HUES64 (cell line): ENCODE measurements at regions not wholly inside any gene's neighbourhood (a gene's known extent, or its start where the extent isn't known, plus 50 kb on each side); places are given as distances from the start of the nearest gene placed in this dataset.

ENCODE experiments used
- H3K27ac ChIP-seq: 2 replicates; pipeline ENCODE4 v1.7.0; 2013; ENCODE audit warnings: low read depth, low read length, inconsistent platforms
- H3K27me3 ChIP-seq: 2 replicates; pipeline ENCODE4 v1.6.1; 2013; ENCODE audit warnings: mild to moderate bottlenecking, low read length; ENCODE audit not compliant: insufficient read depth
- H3K36me3 ChIP-seq: 2 replicates; pipeline ENCODE4 v1.6.1; 2013; ENCODE audit warnings: mild to moderate bottlenecking, low read length; ENCODE audit not compliant: insufficient read depth
- H3K4me1 ChIP-seq: 2 replicates; pipeline ENCODE4 v1.6.1; 2013; ENCODE audit warnings: mild to moderate bottlenecking, low read length, moderate library complexity; ENCODE audit not compliant: insufficient read depth
- H3K4me3 ChIP-seq: 2 replicates; pipeline ENCODE4 v1.5.1; 2013; ENCODE audit warnings: mild to moderate bottlenecking, low read length, moderate library complexity
- H3K9ac ChIP-seq: 2 replicates; pipeline ENCODE4 v1.6.1; 2013; ENCODE audit warnings: mild to moderate bottlenecking, low read depth, low read length
- H3K9me3 ChIP-seq: 2 replicates; pipeline ENCODE4 v1.6.1; 2013; ENCODE audit warnings: low read depth, low read length; ENCODE audit not compliant: insufficient read depth
- WGBS: fragments of 150-250, 120-280 bp; methylation state at CpG from one replicate; pipeline ENCODE4 v1.1.7; 2013; ENCODE audit warnings: missing lambda C conversion rate; 5-methylcytosine and 5-hydroxymethylcytosine counted together

DNA sequence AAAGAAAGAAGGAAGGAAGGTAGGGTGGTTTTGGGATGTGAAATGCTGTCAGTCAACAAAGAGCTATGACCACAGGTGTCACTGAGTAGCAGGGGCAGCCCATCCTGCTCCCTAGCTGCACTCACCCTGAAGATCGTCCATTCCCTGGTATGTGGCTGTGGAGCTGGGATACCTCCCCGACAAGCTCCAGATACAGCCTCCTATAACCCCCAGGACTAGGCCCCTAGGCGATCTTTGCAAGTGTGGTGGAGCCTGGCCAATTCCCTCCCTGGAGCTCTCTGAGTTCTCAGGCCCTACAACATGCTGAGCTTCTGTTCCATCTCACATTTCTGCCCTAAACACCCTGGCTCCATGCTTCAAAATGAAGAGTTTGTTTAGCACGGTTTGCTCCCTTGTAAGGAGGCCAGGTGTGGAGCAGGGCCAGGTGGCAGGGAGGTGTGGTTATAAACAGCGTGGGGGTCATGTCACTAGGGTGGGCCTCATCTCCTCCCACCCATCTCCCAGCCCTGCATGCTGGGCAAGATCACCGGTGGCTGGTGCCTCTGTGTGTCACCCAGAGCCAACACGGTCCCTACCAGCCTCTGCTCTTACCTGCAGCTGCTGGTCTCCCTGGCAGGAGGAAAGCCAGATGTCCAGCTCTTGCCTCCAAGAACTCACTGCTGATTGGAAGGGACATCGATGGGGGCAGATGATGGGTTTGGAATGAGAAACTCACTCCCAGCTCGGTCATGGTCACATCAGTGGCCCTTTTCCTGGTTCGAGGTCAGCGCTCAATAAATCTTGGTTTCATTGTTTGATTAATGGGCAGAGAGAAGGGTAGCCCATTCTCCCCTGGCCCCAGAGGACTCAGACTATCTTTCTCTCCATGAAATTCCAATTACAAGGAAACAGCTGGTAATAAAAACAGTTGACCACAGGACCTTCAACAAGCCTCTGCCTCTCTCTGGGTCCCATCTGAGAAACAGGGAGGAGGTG is 511.0 kb upstream of the CDH5 start:
- H3K27me3 ChIP-seq, result no peaks in the 10 kb centered on the region
- H3K4me3 ChIP-seq, result no peak overlapping the region
- no peak overlapping the region for H3K27ac ChIP-seq
- H3K9me3 ChIP-seq, result no peaks in the 10 kb centered on the region
- WGBS, result 94% methylated on average over 11 of the region's 11 CpGs
- no peaks in the 10 kb centered on the region for H3K36me3 ChIP-seq
- peaks cover 2% of the 10 kb centered on the region; the same call in 1 of the 2 replicates for H3K4me1 ChIP-seq
- H3K9ac ChIP-seq, result no peak overlapping the region

DNA sequence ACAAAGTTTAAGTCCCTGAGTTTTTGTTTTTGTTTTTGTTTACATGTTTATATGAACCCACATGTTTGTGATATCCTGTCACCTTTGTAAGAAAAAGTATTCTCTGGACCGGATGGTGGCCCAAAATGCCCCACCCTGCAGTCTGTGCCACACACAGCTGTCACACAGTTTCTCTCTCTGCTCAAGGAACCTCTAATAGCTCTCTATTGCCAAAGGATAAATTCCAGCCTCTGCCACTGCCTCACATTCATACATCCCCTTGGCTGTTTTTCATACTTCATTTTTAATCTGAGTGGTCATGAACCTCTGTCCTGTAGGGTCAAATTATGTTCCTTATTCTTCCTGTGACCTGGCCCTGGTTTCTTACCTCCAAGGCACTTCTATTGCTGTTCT is 520.3 kb upstream of the CDH5 start:
- Histone ChIP-seq H3K4me1 (peaks cover 3% of the 10 kb centered on the region; the same call in 1 of the 2 replicates), H3K27me3 (no peaks in the 10 kb centered on the region), H3K27ac (no peak overlapping the region), H3K36me3 (no peaks in the 10 kb centered on the region), H3K9me3 (no peaks in the 10 kb centered on the region), H3K4me3 (no peak overlapping the region), H3K9ac (no peak overlapping the region)
- WGBS, result 83% methylated on average over 1 of the region's 1 CpG

- H3K27me3 ChIP-seq, result no peaks in the 10 kb centered on the region
- H3K36me3 ChIP-seq, result no peaks in the 10 kb centered on the region
- 63% methylated on average over 4 of the region's 4 CpGs for WGBS
- no peak overlapping the region for H3K9ac ChIP-seq
- no peaks in the 10 kb centered on the region for H3K9me3 ChIP-seq
- H3K4me3 ChIP-seq, result no peak overlapping the region
- H3K27ac ChIP-seq, result no peak overlapping the region
- H3K4me1 ChIP-seq, result peaks cover 3% of the 10 kb centered on the region; the same call in 1 of the 2 replicates
Measured at GRCh38 chr16:65845466-65846209, 520.9 kb upstream of the CDH5 start.

- Histone ChIP-seq H3K4me3 (no peak overlapping the region), H3K27ac (no peak overlapping the region), H3K36me3 (no peaks in the 10 kb centered on the region), H3K4me1 (no peaks in the 10 kb centered on the region), H3K27me3 (no peaks in the 10 kb centered on the region), H3K9me3 (no peaks in the 10 kb centered on the region), H3K9ac (no peak overlapping the region)
- 94% methylated on average over 2 of the region's 2 CpGs for WGBS
Measured at GRCh38 chr16:65843941-65844340, 522.5 kb upstream of the CDH5 start.

DNA sequence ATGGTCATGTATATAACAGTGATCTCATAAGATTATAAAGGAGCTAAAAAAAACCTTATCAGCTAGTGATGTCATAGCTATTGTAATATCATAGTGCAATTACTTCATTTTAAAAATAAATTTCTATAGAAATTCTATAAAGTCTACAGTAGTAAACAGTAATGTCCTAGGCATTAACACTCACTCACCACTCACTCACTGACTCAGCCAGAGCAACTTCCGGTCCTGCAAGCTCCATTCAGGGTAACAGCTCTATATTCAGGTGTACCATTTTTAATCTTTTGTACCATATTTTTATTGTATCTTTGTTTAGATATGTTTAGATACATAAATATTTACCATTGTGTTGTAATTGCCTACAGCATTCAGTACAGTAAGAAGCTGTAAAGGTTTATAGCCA is 524.4 kb upstream of the CDH5 start:
- no peak overlapping the region for H3K27ac ChIP-seq
- no peak overlapping the region for H3K4me3 ChIP-seq
- 81% methylated on average over 1 of the region's 1 CpG for WGBS

GRCh38 chr16:65838001-65838400 is 528.5 kb upstream of the CDH5 start:
- Histone ChIP-seq H3K27me3 (no peaks in the 10 kb centered on the region), H3K27ac (no peak overlapping the region), H3K9ac (no peak overlapping the region), H3K4me3 (no peak overlapping the region), H3K4me1 (no peaks in the 10 kb centered on the region), H3K9me3 (no peaks in the 10 kb centered on the region), H3K36me3 (no peaks in the 10 kb centered on the region)
- WGBS, result 92% methylated on average over 3 of the region's 3 CpGs

More for the DNA sequence above, 524.4 kb upstream of the CDH5 start:
- H3K36me3 ChIP-seq, result no peaks in the 10 kb centered on the region
- no peaks in the 10 kb centered on the region for H3K27me3 ChIP-seq
- no peak overlapping the region for H3K9ac ChIP-seq
- H3K4me1 ChIP-seq, result no peaks in the 10 kb centered on the region
- H3K9me3 ChIP-seq, result no peaks in the 10 kb centered on the region

DNA sequence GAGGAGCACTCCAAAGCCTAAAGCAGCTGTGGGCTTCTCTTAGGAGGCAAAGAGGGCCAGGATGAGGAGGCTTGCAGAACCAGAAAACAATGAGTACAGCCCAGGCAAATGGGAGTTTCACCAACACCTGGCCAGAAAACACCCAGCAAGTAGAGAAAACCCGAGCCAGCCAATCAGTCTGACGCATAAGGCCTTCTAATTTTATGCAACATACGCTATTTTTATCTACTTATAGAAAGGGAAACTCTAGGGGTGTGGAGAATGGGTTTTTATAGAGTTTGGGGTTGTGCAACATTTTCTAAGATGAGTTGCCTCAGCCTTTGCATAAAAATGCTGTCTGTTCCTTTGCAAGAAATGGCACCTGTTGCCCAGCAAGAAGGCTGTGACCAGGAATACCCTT is 529.0 kb upstream of the CDH5 start:
- Histone ChIP-seq H3K36me3 (no peaks in the 10 kb centered on the region), H3K27me3 (no peaks in the 10 kb centered on the region), H3K4me3 (no peak overlapping the region), H3K4me1 (no peaks in the 10 kb centered on the region), H3K9ac (no peak overlapping the region), H3K9me3 (no peaks in the 10 kb centered on the region), H3K27ac (no peak overlapping the region)
- WGBS, result 80% methylated on average over 1 of the region's 3 CpGs

DNA sequence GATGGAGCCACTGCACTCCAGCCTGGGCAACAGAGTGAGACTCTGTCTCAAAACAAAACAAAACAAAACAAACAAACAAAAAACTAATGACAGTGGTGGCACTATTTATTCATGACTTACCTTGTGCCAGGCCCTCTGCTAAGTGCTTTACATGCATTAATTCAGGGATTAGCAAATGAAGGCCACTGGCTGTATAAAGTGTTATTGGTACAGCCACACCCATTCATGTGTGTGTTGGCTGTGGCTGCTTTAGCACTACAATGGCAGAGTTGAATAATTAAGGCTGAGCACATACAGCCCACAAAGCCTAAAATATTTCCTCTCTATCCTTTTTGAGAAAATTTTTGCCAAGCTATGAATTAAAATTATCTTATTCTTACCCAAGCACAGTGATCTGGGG is 531.8 kb upstream of the CDH5 start:
- H3K27me3 ChIP-seq, result no peaks in the 10 kb centered on the region
- H3K27ac ChIP-seq, result no peak overlapping the region
- no peaks in the 10 kb centered on the region for H3K9me3 ChIP-seq
- H3K36me3 ChIP-seq, result no peaks in the 10 kb centered on the region
- no peak overlapping the region for H3K4me3 ChIP-seq
- H3K4me1 ChIP-seq, result no peaks in the 10 kb centered on the region
- H3K9ac ChIP-seq, result no peak overlapping the region

DNA sequence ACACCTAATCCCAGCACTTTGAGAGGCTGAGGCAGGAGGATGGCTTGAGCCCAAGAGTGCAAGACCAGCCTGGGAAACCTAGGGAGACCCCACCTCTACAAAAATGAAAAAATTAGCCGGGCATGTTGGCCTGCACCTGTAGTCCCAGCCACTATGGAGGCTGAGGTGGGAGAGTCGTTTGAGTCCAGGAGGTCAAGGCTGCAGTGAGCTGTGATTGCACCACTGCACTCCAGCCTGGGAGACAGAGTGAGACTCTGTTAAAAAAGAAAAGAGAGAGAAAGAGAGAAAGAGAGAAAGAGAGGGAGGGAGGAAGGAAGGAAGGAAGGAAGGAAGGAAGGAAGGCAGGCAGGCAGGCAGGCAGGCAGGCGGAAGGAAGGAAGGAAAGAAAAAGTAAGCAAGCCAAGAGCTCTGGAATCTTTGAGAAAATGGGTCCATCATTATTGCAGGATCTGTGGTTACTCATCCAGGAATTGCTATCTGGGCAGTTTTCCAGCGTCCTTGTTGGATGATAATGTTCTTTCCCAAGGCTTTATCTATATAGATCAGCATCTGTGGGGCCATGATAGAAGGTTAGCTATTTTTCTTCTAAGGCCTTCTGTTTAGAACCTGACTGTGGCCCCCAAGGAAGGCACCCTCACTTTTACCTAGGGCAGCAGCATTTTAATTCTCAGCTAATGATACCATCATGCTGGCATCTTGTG is 533.2 kb upstream of the CDH5 start:
- 88% methylated on average over 4 of the region's 4 CpGs for WGBS
- Histone ChIP-seq H3K9ac (no peak overlapping the region), H3K27me3 (no peaks in the 10 kb centered on the region), H3K27ac (no peak overlapping the region), H3K4me3 (no peak overlapping the region), H3K4me1 (no peaks in the 10 kb centered on the region), H3K36me3 (no peaks in the 10 kb centered on the region), H3K9me3 (no peaks in the 10 kb centered on the region)

- Histone ChIP-seq H3K9me3 (no peaks in the 10 kb centered on the region), H3K36me3 (no peaks in the 10 kb centered on the region), H3K9ac (no peak overlapping the region), H3K27ac (no peak overlapping the region), H3K27me3 (no peaks in the 10 kb centered on the region), H3K4me3 (no peak overlapping the region), H3K4me1 (no peaks in the 10 kb centered on the region)
- 100% methylated on average over 1 of the region's 1 CpG for WGBS
Measured at GRCh38 chr16:65832679-65833078, 533.8 kb upstream of the CDH5 start.
